ENCODE measurements at regions not wholly inside any gene's neighbourhood (a gene's known extent, or its start where the extent isn't known, plus 50 kb on each side); places are given as distances from the start of the nearest gene placed in this dataset.

DNA sequence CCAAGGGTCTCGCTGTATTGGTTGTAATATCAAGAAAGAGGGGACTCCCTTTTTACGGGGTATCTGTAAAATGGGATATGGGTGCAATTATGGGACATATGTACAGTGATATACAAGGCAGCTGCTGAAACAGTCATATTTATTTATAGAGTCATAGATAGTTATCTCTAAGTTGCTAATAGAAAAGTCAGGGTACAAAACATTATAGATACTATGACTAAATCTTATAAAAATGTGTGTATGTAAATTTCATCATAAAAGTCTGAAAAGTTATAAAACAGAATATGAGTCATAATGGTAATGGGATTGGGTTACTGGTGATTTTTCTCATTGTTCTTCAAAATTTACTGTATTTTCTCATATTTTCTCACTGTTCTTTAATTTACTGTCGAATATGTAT, 344.9 kb upstream of the SLCO3A1 start:
- no peak for DNase-seq (ENCODE audit: low spot score)
- intact Hi-C loops (cut with DNase I) = no loop called here
- ATAC-seq = no peak

GRCh38 chr15:91514147-91514546, 339.4 kb upstream of the SLCO3A1 start:
- DNase-seq (ENCODE audit: low spot score) (no peak), ATAC-seq (no peak)
- intact Hi-C loops (cut with DNase I) = no loop called here

DNA sequence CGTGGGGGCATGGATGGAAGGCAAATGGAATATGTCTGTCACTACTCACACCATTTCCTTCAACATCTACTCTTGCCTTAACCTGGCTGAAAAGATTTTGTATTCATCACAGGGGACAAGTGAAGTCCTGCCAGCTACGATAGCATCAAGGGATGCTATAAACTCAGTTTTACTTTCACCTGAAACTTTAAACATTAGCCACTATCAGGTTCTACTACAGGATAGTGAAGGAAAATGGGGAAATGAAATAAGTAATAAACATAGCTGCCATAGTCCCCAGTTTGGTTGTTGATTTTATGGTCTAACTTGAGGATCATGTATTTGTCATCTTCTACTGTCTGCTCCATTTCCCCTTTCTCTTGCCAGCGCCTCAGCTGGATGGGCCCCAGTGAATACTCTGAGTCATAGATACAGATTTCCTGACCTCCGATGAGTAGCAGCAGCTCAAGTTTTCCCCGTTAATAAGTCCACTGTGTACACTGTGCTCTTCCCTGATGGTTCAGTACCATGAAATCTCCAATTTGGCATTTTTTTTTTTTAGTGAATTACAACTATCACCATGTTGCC, 338.2 kb upstream of the SLCO3A1 start:
- DNase-seq (ENCODE audit: low spot score) (peak; percentile 65), ATAC-seq (peak; percentile 80)
- intact Hi-C loops (cut with DNase I) = no loop called here

GRCh38 chr15:91516866-91517265, 336.6 kb upstream of the SLCO3A1 start:
- ATAC-seq (no peak), DNase-seq (ENCODE audit: low spot score) (no peak)
- intact Hi-C loops (cut with DNase I) = no loop called here

DNA sequence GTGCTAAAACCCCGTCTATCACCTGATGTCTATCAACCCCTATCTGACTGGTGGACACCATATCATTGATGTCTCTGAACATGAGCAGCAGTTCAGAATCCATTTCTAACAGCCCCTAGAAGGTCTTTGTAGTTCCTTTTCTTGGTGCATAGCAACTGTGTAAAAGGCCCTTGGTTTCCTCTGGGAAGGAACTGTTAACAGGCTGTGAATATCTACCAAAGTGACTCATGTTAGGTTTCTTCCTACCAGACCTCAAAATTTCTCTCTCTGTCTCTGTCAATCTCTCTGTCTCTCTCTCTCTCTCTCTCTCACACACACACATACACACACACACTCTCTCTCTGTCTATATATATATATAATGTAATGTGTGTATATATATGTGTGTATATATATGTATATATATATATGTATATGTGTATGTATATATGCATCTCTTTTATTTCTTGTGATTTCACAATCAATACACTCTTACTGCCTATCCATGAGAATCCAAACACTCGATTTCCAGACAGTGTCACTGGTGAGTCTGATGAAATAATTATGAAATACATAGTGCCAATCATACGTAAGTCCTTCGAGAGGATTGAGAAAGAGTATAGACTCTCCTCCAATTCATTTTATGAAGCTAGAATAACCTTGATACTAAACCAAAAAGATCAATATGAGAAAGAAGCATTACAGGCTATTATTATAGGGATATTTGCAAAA, 335.9 kb upstream of the SLCO3A1 start:
- no peak for ATAC-seq
- intact Hi-C loops (cut with DNase I) = no loop called here
- DNase-seq (ENCODE audit: low spot score) = no peak

DNA sequence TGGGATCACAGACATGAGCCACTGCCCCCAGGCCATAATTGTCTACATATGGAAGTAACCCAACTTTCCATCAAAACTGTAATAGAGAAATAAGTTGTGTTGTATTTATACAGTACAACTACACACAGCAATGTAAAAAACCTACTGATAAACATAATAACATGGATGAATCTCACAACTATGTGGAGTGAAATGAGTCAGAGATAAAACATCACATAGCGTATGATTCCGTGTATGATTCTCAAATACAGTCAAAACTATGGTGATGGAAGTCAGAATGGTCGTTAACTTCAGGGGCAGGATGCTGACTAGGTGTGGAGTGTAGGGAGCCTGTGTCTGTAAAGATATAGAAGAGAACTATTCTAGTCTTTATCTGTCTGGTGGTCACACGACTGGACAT, 332.7 kb upstream of the SLCO3A1 start:
- ATAC-seq (no peak), DNase-seq (ENCODE audit: low spot score) (no peak)
- intact Hi-C loops (cut with DNase I) = no loop called here

DNA sequence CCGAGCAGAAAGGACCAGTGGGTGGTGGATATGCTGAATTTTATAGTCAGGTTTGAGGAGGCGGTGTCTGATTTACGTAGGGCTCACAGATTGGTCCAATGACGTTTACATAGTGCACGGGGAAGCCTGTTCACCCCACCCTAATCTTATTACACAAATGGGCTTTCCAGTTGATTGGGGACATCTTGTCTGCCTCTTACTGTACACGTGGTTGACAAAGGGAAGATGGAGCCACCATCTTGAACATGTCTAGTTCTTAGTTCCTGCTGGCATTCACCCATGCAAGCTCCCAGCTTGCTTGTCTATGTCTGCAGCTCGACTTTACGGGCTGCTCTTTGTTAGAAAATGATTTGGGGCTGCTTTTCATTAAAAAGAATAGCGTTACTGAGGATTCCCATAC, 332.0 kb upstream of the SLCO3A1 start:
- no peak for ATAC-seq
- DNase-seq (ENCODE audit: low spot score) = no peak
- intact Hi-C loops (cut with DNase I) = no loop called here

- no peak for DNase-seq (ENCODE audit: low spot score)
- no peak for ATAC-seq
- intact Hi-C loops (cut with DNase I) = no loop called here
These were observed 331.5 kb upstream of the SLCO3A1 start for GRCh38 chr15:91521996-91522395.

DNA sequence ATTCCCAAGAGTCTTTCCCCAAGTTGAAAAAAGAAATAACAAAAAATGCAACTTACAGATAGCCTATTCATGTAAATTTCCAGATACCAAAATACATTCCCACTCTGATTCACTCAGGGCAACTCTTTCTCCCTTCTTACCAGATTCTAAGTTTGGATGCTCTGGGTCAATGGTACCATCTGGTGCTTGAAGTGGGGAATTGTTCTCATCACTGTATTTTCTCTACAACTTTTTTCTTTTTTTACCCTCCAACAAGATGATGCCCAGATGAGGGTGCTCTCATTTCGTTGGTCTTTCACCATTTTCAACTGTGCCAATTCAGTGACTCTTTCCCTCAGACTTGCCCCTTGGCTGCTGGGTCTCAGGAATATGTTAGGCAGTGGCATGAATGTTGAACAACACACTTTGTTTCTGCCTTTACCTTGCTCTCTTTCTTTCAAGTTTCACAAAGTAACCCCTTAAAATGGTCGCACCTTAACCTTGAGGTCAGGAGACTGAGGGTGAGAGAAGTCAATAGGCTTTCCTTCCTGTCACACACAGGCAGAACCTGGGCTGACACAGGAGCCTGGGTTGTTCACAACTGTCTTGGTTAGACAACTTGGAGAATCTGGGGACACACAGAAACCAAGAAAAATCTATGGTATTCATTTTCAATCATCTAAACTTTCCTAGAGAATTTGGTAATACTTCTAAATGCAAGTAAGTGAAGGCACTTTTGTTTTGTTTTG, 330.7 kb upstream of the SLCO3A1 start:
- ATAC-seq (no peak), DNase-seq (ENCODE audit: low spot score) (no peak)
- intact Hi-C loops (cut with DNase I) = no loop called here

GRCh38 chr15:91523596-91523995, 329.9 kb upstream of the SLCO3A1 start:
- no peak for DNase-seq (ENCODE audit: low spot score)
- intact Hi-C loops (cut with DNase I) = no loop called here
- no peak for ATAC-seq

DNA sequence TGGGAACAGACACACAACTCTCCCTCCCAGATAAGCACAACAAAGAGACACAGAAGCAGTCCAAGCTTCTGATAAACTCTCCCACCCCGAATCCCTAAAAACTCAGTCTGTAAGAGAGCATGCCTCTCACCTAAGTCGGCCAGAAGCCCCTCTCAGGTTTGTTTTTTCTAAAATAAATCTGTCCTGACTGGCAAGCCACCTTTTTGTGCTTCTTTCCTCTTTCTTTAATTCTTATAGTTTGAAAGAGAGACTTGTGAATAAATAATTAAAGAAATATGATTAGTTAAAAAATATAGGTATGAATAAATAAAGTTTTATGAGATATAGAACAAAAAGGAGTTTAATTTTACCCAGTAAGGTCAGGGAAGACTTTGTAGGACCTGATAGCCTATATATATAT, 329.0 kb upstream of the SLCO3A1 start:
- DNase-seq (ENCODE audit: low spot score) (no peak), ATAC-seq (no peak)
- intact Hi-C loops (cut with DNase I) = no loop called here

DNA sequence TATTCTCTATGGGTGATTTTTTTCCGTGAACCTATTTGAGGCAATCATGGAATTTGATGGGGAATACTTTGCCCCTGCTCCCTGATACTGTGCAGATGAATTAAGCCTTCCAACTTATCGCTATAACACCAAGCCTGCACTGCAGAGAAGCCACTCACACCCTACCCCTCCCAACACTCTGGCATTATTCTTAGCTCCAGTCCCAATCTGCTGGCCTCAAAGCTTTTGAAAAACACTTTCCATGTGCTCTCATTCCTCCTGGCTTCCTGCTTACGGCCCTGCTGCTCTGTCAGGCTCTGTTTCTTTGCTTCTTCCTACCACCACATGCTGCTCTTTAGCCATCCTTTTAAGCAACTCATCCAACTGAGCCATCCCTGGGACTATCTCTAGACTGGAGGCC, 327.8 kb upstream of the SLCO3A1 start:
- intact Hi-C loops (cut with DNase I) = no loop called here
- ATAC-seq (no peak), DNase-seq (ENCODE audit: low spot score) (no peak)

- ATAC-seq (no peak), DNase-seq (ENCODE audit: low spot score) (no peak)
- intact Hi-C loops (cut with DNase I) = no loop called here
These were observed 327.1 kb upstream of the SLCO3A1 start for GRCh38 chr15:91526424-91526823.

DNA sequence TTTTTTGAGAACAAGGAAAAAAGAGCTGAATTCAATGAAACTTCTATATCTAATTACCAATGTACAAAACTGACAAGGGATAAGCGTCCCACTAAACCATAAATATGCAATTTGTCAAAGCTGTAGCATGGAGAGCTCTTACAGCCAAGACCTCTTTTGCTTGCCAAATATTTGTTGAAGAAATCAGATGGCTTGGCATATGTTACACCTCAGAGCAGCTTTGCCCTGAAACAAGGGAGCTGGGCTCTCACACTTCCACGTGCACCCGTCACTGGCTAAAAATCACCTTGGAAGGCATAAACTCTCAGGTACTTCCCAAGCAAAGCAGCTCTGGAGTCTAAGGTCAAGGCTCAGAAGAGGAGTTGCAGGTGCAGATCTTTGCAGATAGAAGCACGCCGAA, 324.7 kb upstream of the SLCO3A1 start:
- no peak for DNase-seq (ENCODE audit: low spot score)
- ATAC-seq = no peak
- intact Hi-C loops (cut with DNase I) = no loop called here

GRCh38 chr15:91529534-91529933, 324.0 kb upstream of the SLCO3A1 start:
- intact Hi-C loops (cut with DNase I) = no loop called here
- ATAC-seq (no peak), DNase-seq (ENCODE audit: low spot score) (no peak)

GRCh38 chr15:91530279-91530678, 323.2 kb upstream of the SLCO3A1 start:
- intact Hi-C loops (cut with DNase I) = no loop called here
- no peak for ATAC-seq

GRCh38 chr15:91530956-91531582, 322.4 kb upstream of the SLCO3A1 start:
- intact Hi-C loops (cut with DNase I) = no loop called here

More at GRCh38 chr15:91530279-91530678, 323.2 kb upstream of the SLCO3A1 start:
- no peak for DNase-seq (ENCODE audit: low spot score)

GRCh38 chr15:91534235-91534634, 319.3 kb upstream of the SLCO3A1 start:
- ATAC-seq (no peak), DNase-seq (ENCODE audit: low spot score) (no peak)
- intact Hi-C loops (cut with DNase I) = no loop called here

More at GRCh38 chr15:91530956-91531582, 322.4 kb upstream of the SLCO3A1 start:
- ATAC-seq (no peak), DNase-seq (ENCODE audit: low spot score) (no peak)

- ATAC-seq (no peak), DNase-seq (ENCODE audit: low spot score) (no peak)
- intact Hi-C loops (cut with DNase I) = no loop called here
These were observed 318.5 kb upstream of the SLCO3A1 start for GRCh38 chr15:91534976-91535375.

- ATAC-seq (no peak), DNase-seq (ENCODE audit: low spot score) (no peak)
- intact Hi-C loops (cut with DNase I) = no loop called here
These were observed 317.5 kb upstream of the SLCO3A1 start for GRCh38 chr15:91535856-91536500.
